Hypothalamus (tissue), 51 donors: ENCODE measurements at regions not wholly inside any gene's neighbourhood (a gene's known extent, or its start where the extent isn't known, plus 50 kb on each side); places are given as distances from the start of the nearest gene placed in this dataset.
"Not testable (repeated sequence)": the region's sequence is repeated elsewhere in the genome, so short reads cannot be mapped to it uniquely, and the experiment has no call there.

Experiments used
- DNase-seq, 51 donors: peaks; one replicate each; lab custom pipeline; 2025; lab: John Stamatoyannopoulos, UW

DNA sequence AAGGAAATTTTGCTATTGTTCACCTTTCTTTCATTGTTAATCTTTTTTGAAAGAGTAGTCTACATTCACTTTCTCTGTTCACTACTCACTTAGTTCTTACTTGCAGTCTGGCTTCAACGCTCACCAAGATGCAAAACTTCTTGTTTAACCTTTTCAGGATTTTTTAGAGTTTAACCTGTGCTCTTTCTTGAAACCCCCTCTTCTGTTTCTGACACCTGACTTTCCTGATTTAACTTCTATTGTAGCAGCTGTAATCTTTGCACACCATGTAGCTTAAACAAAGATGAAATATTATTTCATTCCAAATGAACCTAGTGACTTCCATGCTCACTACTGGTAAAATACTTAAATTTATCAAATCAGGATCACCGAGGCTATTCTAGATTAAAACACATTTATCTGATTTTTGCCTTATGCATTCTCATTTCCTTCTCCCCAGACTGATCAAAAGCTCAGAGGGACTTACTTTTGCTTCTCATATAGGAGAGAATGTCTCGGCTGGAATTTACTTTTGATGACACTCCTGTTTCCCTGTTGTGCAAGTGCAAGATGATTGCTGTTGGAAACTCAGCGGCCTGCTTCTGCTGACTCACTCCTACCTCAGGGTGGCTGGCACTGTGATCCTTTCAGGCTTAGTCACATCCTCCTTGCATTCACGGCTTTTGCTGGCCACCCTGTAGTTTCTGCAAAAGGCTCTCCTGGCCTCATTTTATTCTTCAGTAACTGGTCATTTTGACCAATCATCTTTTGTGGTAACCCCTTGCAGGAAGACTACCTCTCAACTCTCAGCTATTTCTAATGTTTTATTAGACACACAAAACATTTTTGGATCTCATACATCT lies 109.3 kb upstream of the IFNE start:
- peak in 11 of 51 donors; percentile 0 to 43 (median 1) for DNase-seq

DNA sequence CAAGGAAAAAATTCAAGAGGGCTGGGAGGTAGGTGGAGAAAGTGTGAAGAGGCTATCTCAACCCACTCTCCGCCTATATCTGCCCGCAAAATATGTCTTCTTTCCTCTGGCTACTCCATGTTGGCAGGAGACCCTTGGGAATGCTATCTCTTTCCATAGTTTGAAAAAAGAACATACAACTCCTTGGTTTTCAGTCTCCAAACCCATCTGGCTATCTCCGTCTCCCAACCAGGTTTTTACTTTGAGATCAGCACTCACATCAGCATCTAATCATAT lies 109.9 kb upstream of the IFNE start:
- no peak for DNase-seq

DNA sequence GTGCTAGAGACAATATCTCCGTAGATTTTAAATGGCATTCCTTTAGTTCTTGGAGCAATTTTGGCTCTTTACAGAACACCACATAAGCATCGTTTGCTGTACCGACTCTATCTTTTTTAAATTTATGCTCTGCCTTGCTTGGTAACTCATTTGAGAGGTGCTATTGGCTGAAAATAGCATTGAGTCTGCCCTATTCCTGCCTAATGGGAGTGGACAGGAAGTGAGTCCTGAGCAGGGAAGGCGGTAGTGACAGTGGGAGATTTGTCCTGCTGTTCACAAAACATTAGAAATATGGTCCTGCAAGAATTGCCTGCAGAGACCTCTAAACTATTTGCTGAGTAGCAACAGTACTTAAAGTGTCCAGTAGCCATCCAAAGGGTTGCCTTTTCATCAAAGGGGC lies 115.2 kb upstream of the IFNE start:
- no peak for DNase-seq

DNA sequence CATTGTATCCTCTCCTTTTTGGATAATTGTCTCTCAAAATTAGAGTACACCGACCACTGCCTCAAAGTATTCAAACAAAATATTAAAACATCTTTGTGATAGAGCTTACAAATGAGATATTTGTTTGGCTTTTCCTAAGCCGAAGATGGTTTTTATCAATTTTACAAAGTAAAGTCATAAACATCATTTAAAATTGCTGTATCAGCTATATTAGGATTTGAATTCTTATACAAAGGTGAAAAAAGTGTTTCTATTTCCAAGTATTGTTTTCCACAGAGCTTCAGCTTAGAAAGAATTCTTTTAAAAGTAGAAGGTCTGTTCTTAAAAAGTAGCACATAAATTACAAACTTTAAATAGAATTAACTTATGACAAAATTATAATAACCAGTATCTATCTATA lies 116.6 kb upstream of the IFNE start:
- no peak for DNase-seq

DNA sequence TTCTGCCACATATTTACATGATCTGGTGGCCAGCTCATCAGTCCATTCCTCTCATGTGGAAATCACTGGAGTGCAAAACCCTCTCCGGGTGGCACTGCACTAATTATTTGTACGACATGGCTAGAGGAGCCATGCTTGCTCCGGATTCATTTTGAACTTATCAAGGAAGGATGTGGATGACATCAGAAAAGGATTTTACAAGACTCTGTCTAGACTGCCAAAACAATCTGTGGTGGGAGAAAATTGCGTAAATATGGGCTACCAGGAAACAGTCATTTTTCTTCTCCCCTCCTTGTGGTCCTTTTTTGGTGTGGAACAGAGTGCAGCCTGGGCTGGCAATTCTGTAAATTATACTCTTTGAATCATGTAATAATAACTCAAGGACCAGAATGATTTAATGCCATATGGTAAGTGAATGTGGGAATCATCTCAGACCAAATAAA lies 123.4 kb upstream of the IFNE start:
- no peak for DNase-seq

DNA sequence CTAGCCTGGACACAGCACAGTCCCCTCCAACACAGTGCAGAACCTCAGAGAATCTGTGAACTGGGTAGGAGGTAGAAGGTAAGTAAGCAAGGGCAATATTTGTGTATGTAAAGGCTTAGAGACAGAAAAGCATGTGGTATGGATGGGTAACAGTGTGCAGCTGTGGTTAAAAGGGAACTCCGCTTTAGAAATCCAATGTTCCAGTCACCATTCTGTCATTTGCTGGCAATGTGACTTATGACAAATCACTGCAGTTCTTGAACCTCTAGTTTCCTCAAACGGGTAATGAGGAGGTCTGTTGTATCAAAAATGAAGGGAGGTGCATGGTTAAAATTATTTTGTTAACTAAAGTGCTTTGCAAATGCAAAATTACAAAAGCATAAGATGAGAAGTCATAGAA lies 125.5 kb upstream of the IFNE start:
- DNase-seq, result no peak

DNA sequence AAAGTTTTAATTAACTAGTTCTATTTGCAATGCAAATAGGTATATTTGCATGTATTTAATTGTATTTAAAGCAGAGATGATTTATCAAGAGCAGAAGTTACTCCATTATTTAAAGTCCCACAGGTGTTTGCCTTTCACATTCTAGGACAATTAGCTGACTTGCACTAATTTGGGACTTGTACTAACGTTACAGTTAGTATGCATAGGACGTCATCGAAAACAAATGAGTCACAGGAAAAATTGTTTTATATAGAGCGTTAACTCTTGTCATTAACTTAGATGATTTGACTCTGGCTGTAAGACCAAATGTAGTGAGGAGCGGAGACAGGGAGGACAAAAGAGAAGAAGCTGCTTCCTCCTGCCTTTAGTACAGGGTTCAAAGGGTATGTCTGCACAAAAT lies 126.1 kb upstream of the IFNE start:
- DNase-seq, result no peak

DNA sequence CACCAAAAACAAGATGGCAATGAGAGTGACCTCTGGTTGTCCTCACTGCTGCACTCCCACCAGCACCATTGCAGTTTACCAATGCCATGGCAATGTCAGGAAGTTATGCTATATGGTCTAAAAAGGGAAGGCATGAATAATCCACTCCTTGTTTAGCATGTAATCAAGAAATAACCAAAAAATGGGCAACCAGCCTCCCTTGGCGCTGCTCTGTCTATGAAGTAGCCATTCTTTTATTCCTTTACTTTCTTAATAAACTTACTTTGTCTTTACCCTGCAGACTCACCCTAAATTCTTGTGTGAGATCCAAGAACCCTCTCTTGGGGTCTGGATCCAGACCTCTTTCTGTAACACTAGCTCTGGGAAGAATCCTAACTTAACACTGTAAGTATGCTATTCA lies 127.4 kb upstream of the IFNE start:
- DNase-seq, result no peak

DNA sequence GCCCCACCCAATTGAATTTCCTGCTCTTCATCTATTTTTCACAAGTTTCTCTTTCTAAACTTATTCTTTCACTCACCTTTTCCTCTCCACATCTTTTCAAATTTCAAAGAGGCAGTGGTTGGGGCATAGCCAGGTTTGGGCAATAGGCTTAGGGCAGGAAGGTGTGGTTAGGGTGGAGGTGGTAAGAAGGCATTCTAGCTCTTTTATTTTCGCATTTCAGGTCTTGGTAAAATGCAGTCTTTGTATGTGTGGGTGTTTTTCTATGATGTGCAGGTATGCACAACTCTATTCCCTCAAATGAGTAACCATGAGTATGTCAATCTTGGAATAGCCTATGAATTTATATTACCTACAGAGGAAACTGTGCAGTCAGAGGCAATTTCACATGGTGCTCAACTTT lies 129.8 kb upstream of the IFNE start:
- DNase-seq, result no peak

DNA sequence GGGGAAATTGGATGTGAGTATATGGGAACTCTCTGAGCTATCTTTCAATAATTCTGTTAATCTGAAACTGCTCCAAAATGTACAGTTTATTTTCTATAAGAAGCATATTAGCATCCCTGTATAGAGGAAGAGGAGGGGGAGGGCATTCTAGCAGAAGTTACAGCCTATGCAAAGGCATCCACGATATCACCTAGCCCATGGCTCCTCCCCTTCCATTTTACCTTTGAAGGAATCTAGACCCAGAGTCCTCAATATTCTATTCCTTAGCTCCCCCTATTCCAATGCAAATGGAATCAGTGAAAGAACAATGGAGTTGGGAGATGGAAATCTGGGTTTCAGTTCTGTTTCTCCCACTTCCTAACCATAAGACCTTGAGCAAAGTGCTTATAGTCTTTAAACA lies 132.9 kb upstream of the IFNE start:
- no peak for DNase-seq

DNA sequence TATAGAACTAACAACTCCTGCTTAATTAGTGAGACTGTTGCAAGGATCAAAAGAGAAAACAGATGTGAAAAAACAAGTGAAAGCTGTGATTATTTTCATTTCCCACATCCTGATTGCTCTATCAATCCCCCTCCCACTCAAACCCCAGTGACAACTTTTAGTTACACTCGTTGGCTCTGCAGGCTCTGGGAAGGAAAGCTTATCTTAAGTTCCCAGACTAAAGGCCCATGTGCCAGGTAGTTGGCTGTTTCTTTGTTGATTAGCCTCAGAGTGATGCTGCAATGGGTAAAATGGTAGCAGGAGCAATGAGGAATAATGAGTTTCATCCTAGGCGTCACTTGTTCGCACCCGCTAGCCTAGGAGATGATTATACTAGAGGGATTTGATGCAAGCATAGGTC lies 133.3 kb upstream of the IFNE start:
- DNase-seq, result no peak

DNA sequence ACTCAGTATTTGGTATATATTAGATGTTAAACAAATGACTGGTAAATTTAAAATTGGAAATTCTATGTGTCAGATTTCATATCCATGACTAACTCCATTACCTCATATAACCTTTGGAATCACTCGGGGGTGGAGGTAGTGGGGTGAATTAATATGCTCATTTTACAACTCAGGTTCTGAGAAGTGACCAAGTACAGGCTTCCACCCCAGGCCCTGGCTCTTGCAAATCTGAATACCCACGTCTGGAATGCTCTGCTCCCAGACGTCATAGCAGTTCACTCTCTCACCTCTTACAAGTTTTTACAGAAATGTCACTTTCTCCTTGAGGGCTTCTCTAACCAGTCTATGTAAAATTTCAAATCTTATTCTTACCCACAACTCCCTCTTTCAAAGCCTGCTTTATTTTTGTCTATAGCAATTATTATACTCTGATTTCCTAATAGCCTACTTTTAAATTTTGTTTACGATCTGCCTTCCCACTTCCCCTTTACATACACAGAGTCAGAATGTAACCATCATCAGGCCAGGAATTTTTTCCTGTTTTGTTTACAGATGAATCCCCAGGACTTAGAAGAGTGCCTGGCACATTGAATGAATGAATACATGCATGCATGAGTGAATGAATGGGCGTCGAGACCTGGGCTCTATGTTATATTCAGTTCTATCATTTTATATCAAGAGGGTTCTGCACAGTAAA lies 134.1 kb upstream of the IFNE start:
- no peak for DNase-seq

DNA sequence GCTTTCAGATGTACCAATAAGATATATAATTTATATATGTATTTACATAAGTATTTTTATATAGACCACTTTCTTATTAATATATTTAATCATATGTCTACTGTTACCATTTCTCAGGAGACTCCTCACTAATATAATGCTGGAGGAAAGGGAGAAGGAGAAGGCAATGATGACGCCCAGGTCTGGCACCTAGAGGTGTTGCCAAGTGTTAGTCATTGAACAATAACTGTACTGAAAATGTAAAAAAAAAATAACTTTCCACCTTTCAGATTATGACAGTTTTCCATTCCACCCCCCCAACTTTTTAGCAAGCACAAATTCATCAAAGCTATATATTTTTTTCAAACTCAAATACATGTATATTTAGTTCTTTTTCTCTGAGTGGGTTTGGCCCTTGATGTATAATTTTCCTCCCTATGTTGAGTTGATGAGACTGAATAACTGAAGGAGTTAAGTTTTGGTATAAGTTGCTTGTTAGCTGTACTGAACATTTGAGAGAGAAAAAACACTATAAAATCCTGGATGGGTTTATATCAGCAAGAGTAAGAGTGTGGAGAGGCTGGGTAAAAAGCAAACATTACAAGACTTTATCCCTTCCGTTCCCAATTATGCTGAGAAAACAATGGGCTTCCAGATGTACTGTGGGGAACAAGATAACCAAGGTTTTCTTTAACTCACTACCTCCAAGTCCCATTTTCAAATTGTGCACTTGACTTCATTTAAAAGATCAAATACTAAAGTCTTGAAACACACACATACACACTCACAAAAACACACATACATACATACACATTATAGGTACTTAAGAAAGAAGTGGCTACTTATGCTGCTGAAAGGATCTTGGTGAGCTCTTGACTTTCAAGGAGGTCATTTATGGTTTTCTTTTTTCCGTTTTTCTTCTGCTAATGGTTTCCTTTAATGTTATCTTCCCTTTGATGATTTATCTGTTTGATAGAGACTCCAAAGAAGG lies 142.8 kb upstream of the IFNE start:
- DNase-seq, result no peak

DNA sequence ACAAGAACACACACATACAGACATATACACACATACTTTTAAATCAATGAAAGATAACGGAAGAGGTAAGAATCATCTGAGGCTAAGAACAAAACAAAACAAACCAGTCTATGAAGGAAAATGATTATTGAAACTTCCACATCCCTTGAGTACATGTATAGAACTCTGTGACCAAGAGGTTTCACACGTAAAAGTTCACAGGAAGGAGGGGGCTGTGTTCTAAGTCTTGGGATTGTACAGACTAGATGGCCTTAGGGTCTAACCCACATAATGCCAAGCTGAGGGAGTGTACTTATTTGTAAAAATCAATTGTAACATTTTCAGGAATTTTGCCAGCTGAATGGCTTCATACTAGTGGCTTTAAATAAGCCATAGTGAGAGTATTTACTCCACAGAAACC lies 144.4 kb upstream of the IFNE start:
- DNase-seq, result no peak

DNA sequence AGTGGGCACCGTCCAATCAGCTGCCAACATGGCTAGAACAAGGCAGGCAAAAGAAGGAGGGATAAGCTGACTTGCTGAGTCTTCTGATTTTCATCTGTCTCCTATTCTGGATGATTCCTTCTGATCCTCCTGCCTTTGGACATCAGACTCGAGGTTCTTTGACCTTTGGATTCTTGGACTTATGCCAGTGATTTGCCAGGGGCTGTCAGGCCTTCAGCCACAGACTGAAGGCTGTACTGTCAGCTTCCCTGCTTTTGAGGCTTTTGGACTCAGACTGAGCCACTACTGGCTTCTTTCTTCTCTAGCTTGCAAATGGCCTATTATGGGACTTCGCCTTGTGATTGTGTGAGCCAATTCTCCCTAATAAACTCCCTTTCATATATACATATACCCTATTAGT lies 146.8 kb upstream of the IFNE start:
- not testable (repeated sequence) for DNase-seq

DNA sequence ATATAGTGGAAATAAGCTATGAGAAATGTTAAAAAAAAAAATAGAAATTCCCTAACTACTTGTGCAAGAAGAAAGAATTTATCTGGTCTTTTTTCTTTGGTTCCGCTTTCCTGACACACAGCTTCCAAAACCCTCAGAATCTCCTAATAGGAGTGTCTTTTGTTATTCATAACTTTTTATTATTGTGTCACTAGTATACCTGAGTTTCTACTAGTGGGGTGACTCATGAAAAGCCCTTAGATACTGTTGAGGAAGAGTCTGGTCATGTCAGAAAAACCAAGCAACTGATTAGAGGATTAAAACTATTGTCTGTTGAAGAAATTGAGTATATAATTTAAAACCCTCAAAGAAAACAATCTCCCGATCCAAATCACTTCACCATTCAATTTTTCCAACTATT lies 152.8 kb upstream of the IFNE start:
- DNase-seq, result no peak

DNA sequence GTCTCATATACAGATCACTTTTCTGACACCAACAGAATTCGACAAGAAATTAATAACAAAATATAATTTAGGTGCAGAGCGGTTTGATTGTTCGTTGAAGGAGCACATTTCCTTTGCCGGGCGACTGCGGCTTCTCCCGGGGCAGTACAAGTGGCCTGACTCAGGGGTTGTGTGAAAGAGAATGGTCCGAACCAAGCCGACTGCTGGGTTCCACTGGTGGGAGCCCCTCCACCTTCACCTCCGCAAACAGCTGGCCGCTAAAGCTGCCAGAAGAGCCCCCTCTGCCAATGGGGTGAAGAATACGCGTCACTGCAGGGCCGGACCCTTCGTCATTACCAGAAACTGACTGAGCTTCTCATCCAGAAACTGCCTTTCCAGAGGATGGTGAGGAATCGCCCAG lies 156.0 kb upstream of the IFNE start:
- DNase-seq, result no peak

DNA sequence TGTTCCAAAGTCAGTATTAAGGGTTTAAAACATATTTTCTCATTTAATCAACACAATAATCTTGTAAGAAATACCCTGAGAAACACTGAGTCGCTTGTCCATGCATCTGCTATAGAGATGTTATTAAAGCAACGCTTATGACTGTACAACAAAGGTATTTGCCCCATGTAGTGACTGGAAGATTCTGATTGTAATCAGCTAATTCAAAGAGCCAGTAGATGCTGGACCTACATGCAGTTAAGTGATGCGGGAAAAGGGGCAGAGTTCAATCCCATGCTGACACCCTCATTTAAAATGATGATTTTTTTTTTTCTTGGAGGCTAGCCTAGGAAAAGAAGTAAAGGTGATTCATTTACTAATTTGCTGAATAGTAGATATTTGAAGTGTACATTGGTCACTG lies 149.3 kb upstream of the MTAP start:
- no peak for DNase-seq

DNA sequence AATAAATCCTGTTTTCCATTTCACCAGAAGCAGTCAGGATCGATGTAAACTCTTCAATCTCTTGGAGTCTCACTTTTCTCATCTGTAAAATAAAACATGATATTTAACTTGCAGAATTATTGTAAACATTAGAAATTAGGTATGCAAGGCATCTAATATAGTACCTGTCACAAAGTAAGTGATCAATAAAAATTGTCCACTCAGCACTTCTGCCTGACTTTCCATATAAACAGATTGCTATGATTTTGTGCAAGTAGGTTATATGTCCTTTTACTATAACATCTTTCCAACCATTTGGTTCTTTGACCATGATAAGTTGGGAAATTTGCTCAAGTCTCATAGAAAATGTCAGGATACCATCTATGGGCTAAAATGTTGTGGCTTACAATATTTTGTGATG lies 148.8 kb upstream of the MTAP start:
- no peak for DNase-seq

DNA sequence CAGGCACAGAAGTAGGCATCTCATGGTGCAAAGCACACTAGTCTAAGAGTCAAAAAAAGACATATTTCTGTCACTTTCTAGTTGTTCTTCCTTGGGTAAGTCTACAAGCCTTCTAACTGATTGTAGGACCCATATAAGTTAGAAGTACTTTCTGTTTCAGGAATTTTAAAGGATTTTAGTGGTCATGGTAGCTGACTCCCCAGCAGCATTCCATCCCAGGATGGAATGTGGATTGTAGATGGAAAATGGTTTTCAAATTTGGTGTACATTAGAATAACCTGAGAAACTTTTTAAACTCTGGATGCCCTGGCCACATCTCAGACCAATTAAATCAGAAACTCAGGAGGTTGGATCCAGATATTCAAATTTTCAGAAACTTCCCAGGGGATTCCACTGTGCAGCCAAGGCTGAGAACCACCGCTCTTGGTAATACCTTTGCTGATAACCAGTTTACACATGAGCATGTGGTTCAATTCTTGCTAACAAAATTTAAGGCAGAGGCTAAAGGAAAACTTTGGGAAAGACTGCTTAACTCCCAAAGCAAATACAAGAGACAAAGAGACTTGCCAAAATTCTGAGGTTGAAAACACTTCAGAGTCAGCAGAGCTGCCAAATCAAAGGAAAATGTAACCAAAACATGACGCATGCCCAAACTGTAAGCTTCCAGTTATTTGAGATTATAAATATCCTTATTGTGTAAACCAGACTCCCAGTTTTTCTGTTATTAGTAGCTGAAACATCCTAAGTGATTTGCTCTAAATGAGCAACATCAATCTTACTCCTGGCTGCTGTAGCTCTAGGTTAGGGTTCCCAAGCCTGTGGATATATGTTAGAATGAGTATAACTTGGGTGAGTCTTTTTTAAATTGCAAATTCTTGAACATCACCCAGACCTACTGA lies 145.4 kb upstream of the MTAP start:
- DNase-seq, result no peak
